Liver (tissue), 3 donors: ENCODE measurements at regions not wholly inside any gene's neighbourhood (a gene's known extent, or its start where the extent isn't known, plus 50 kb on each side); places are given as distances from the start of the nearest gene placed in this dataset.

Experiments used
- CTCF ChIP-seq: fragments of 150-350 bp; IDR thresholded peaks from 2 replicates; pipeline ENCODE4 v1.5.1; 2017; ENCODE audit warnings: improper control_type of control experiment, low read depth, low read length; ENCODE audit not compliant: missing input control
- EGR1 ChIP-seq, 2 donors: IDR thresholded peaks; 2 replicates each; pipeline ENCODE4 v1.6.1; 2016 to 2018; ENCODE audit warnings: antibody characterized with exemption in 2 of 2, low read depth in 2 of 2
- HNF4G ChIP-seq: IDR thresholded peaks from 2 replicates; pipeline ENCODE4 v1.6.1; 2016; ENCODE audit warnings: antibody characterized with exemption
- JUND ChIP-seq, 2 donors: IDR thresholded peaks; 2 replicates each; pipeline ENCODE4 v1.6.1; 2016; ENCODE audit warnings: antibody characterized with exemption in 2 of 2
- MAX ChIP-seq: IDR thresholded peaks from 2 replicates; pipeline ENCODE4 v1.6.1; 2016; ENCODE audit warnings: antibody characterized with exemption
- RXRA ChIP-seq, 2 donors: IDR thresholded peaks; 2 replicates each; pipeline ENCODE4 v1.6.1; 2017 to 2018; ENCODE audit warnings: antibody characterized with exemption in 2 of 2, mild to moderate bottlenecking in 1 of 2
- SP1 ChIP-seq: IDR thresholded peaks from 2 replicates; pipeline ENCODE4 v1.6.1; 2018; ENCODE audit warnings: antibody characterized with exemption, mild to moderate bottlenecking
- TAF1 ChIP-seq: conservative IDR thresholded peaks from 2 replicates; pipeline ENCODE4 v1.6.1; 2016; ENCODE audit warnings: antibody characterized with exemption, mild to moderate bottlenecking
- YY1 ChIP-seq: IDR thresholded peaks from 2 replicates; pipeline ENCODE4 v1.6.1; 2016; ENCODE audit warnings: antibody characterized with exemption, mild to moderate bottlenecking
- TF ChIP-seq, protein P1 (sequence below): IDR thresholded peaks from 2 replicates; pipeline ENCODE4 v1.6.1; 2016; ENCODE audit warnings: antibody characterized with exemption
- TF ChIP-seq, protein P2 (sequence below): IDR thresholded peaks from 2 replicates; pipeline ENCODE4 v1.6.1; 2016; ENCODE audit warnings: antibody characterized with exemption, mild to moderate bottlenecking
- donor health status: healthy.
- donor health status: healthy.

GRCh38 chr4:36509845-36510244, 228.4 kb downstream of the DTHD1 start:
- TF ChIP-seq CTCF = no peak
- TF ChIP-seq YY1 = no peak
- TF ChIP-seq, protein P1, sequence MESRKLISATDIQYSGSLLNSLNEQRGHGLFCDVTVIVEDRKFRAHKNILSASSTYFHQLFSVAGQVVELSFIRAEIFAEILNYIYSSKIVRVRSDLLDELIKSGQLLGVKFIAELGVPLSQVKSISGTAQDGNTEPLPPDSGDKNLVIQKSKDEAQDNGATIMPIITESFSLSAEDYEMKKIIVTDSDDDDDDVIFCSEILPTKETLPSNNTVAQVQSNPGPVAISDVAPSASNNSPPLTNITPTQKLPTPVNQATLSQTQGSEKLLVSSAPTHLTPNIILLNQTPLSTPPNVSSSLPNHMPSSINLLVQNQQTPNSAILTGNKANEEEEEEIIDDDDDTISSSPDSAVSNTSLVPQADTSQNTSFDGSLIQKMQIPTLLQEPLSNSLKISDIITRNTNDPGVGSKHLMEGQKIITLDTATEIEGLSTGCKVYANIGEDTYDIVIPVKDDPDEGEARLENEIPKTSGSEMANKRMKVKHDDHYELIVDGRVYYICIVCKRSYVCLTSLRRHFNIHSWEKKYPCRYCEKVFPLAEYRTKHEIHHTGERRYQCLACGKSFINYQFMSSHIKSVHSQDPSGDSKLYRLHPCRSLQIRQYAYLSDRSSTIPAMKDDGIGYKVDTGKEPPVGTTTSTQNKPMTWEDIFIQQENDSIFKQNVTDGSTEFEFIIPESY = no peak
- no peak for TF ChIP-seq TAF1
- TF ChIP-seq, protein P2, sequence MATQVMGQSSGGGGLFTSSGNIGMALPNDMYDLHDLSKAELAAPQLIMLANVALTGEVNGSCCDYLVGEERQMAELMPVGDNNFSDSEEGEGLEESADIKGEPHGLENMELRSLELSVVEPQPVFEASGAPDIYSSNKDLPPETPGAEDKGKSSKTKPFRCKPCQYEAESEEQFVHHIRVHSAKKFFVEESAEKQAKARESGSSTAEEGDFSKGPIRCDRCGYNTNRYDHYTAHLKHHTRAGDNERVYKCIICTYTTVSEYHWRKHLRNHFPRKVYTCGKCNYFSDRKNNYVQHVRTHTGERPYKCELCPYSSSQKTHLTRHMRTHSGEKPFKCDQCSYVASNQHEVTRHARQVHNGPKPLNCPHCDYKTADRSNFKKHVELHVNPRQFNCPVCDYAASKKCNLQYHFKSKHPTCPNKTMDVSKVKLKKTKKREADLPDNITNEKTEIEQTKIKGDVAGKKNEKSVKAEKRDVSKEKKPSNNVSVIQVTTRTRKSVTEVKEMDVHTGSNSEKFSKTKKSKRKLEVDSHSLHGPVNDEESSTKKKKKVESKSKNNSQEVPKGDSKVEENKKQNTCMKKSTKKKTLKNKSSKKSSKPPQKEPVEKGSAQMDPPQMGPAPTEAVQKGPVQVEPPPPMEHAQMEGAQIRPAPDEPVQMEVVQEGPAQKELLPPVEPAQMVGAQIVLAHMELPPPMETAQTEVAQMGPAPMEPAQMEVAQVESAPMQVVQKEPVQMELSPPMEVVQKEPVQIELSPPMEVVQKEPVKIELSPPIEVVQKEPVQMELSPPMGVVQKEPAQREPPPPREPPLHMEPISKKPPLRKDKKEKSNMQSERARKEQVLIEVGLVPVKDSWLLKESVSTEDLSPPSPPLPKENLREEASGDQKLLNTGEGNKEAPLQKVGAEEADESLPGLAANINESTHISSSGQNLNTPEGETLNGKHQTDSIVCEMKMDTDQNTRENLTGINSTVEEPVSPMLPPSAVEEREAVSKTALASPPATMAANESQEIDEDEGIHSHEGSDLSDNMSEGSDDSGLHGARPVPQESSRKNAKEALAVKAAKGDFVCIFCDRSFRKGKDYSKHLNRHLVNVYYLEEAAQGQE = no peak
- TF ChIP-seq MAX = no peak
- TF ChIP-seq RXRA (IDR thresholded peaks at IDR 0.05) = no peak
- TF ChIP-seq SP1 = no peak
- no peak for TF ChIP-seq JUND (IDR thresholded peaks at IDR 0.05)
- TF ChIP-seq HNF4G = no peak
- TF ChIP-seq EGR1 (IDR thresholded peaks at IDR 0.05; ENCODE audit: low read depth in 2 of 2) = no peak
